ENCODE measurements at regions not wholly inside any gene's neighbourhood (a gene's known extent, or its start where the extent isn't known, plus 50 kb on each side); places are given as distances from the start of the nearest gene placed in this dataset.
"Not testable (repeated sequence)": the region's sequence is repeated elsewhere in the genome, so short reads cannot be mapped to it uniquely, and the experiment has no call there.

GRCh38 chr1:70490153-70490552 is 79.1 kb downstream of the CTH start:
- DNase-seq = no peak

- no peak for DNase-seq
Measured at GRCh38 chr1:70495370-70495769, 84.3 kb downstream of the CTH start.

- no peak for DNase-seq
Measured at GRCh38 chr1:70496181-70496580, 85.1 kb downstream of the CTH start.

GRCh38 chr1:70497152-70497551 is 86.1 kb downstream of the CTH start:
- DNase-seq = no peak

- no peak for DNase-seq
Measured at GRCh38 chr1:70498666-70499065, 87.6 kb downstream of the CTH start.

GRCh38 chr1:70499695-70500094 is 88.6 kb downstream of the CTH start:
- DNase-seq = no peak

GRCh38 chr1:70503358-70503757 is 92.3 kb downstream of the CTH start:
- DNase-seq = no peak

- peak; percentile 22 for DNase-seq
Measured at GRCh38 chr1:70504176-70504820, 93.2 kb downstream of the CTH start.

GRCh38 chr1:70504821-70505193 is 93.7 kb downstream of the CTH start:
- peak; percentile 18 for DNase-seq

- not testable (repeated sequence) for DNase-seq
Measured at GRCh38 chr1:70507991-70508390, 96.9 kb downstream of the CTH start.

- DNase-seq = peak; percentile 83
Measured at GRCh38 chr1:70509996-70510876, 99.2 kb downstream of the CTH start.

GRCh38 chr1:70517444-70517843 is 106.4 kb downstream of the CTH start:
- no peak for DNase-seq

GRCh38 chr1:70518106-70518505 is 107.0 kb downstream of the CTH start:
- no peak for DNase-seq

- DNase-seq = peak; percentile 74
Measured at GRCh38 chr1:70528590-70529333, 117.7 kb downstream of the CTH start.

- DNase-seq = no peak
Measured at GRCh38 chr1:70536708-70537366, 125.8 kb downstream of the CTH start.

- DNase-seq = no peak
Measured at GRCh38 chr1:70537788-70538187, 126.7 kb downstream of the CTH start.

GRCh38 chr1:70542030-70542429 is 131.0 kb downstream of the CTH start:
- DNase-seq = no peak

GRCh38 chr1:70542856-70543255 is 131.8 kb downstream of the CTH start:
- no peak for DNase-seq

GRCh38 chr1:70546726-70547125 is 135.7 kb downstream of the CTH start:
- DNase-seq = no peak

- DNase-seq = no peak
Measured at GRCh38 chr1:70552662-70553566, 141.8 kb downstream of the CTH start.

GRCh38 chr1:70553567-70553956 is 142.5 kb downstream of the CTH start:
- no peak for DNase-seq

GRCh38 chr1:70554341-70554740 is 143.3 kb downstream of the CTH start:
- DNase-seq = no peak

Measured in eye (tissue), 1 donor.